Mesothelial cell of epicardium (in vitro differentiated cells): ENCODE measurements at regions not wholly inside any gene's neighbourhood (a gene's known extent, or its start where the extent isn't known, plus 50 kb on each side); places are given as distances from the start of the nearest gene placed in this dataset.

Source experiments
- DNase-seq, 2 experiments: peaks; one replicate each; pipeline ENCODE4 v3.0.0; 2021; ENCODE audit warnings: low spot score in 2 of 2; ENCODE audit not compliant: unreplicated experiment in 2 of 2
- H3K27ac Mint-ChIP-seq: 2 replicates; pipeline ENCODE4 v1.8.0; 2021; ENCODE audit warnings: mixed read lengths
- H3K27me3 Mint-ChIP-seq: 2 replicates; pipeline ENCODE4 v1.8.0; 2021; ENCODE audit warnings: low read depth, mixed read lengths
- H3K36me3 Mint-ChIP-seq: 2 replicates; pipeline ENCODE4 v1.8.0; 2021; ENCODE audit warnings: mixed read lengths
- H3K4me1 Mint-ChIP-seq: 2 replicates; pipeline ENCODE4 v1.8.0; 2021; ENCODE audit warnings: mixed read lengths
- H3K4me3 Mint-ChIP-seq: 2 replicates; pipeline ENCODE4 v1.8.0; 2021; ENCODE audit warnings: mild to moderate bottlenecking, moderate library complexity, mixed read lengths
- H3K9me3 Mint-ChIP-seq: 2 replicates; pipeline ENCODE4 v1.8.0; 2021; ENCODE audit warnings: mixed read lengths
- TF ChIP-seq, protein P1 (sequence below): fragments of 200-600 bp; sonication (generic); IDR thresholded peaks from one replicate; pipeline ENCODE4 v1.5.0; 2021; ENCODE audit warnings: antibody characterized with exemption; ENCODE audit not compliant: unreplicated experiment

GRCh38 chr12:116472193-116472592 lies 87.0 kb upstream of the MAP1LC3B2 start:
- Mint-ChIP-seq H3K27me3 (no peaks in the 10 kb centered on the region), H3K27ac (no peak overlapping the region), H3K4me1 (no peaks in the 10 kb centered on the region), H3K9me3 (peaks cover 26% of the 10 kb centered on the region), H3K4me3 (no peak overlapping the region), H3K36me3 (peaks cover 7% of the 10 kb centered on the region)
- TF ChIP-seq, protein P1, sequence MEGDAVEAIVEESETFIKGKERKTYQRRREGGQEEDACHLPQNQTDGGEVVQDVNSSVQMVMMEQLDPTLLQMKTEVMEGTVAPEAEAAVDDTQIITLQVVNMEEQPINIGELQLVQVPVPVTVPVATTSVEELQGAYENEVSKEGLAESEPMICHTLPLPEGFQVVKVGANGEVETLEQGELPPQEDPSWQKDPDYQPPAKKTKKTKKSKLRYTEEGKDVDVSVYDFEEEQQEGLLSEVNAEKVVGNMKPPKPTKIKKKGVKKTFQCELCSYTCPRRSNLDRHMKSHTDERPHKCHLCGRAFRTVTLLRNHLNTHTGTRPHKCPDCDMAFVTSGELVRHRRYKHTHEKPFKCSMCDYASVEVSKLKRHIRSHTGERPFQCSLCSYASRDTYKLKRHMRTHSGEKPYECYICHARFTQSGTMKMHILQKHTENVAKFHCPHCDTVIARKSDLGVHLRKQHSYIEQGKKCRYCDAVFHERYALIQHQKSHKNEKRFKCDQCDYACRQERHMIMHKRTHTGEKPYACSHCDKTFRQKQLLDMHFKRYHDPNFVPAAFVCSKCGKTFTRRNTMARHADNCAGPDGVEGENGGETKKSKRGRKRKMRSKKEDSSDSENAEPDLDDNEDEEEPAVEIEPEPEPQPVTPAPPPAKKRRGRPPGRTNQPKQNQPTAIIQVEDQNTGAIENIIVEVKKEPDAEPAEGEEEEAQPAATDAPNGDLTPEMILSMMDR, result no peak
- no peak for DNase-seq

GRCh38 chr12:116473416-116473815 lies 85.8 kb upstream of the MAP1LC3B2 start:
- no peak overlapping the region for H3K27ac Mint-ChIP-seq

DNA sequence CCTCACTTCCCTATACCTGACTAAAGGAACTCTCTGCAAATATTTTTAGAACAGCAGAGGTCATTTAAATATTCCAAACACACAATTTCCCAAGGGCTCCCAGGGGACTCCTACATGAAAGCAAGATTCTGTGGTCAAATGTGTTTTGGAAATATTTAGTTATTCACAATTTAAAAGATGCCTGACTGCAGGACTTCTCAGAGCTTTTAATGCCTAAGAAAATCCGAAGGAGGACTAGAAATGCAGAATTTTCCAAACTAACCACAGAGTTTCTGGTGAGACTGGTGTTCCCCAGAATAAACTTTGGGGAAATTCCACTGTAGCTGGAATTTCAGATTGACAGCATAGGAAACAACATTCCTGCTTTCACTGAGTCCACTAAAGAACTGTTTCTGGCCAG lies 84.8 kb upstream of the MAP1LC3B2 start:
- Mint-ChIP-seq H3K27me3 (no peaks in the 10 kb centered on the region), H3K9me3 (peaks cover 35% of the 10 kb centered on the region), H3K36me3 (peaks cover 9% of the 10 kb centered on the region), H3K27ac (no peak overlapping the region), H3K4me1 (no peaks in the 10 kb centered on the region), H3K4me3 (no peak overlapping the region)
- TF ChIP-seq, protein P1, result no peak
- DNase-seq, result no peak

More at GRCh38 chr12:116473416-116473815, 85.8 kb upstream of the MAP1LC3B2 start:
- Mint-ChIP-seq H3K27me3 (no peaks in the 10 kb centered on the region), H3K9me3 (peaks cover 29% of the 10 kb centered on the region), H3K4me3 (no peak overlapping the region), H3K36me3 (peaks cover 9% of the 10 kb centered on the region), H3K4me1 (no peaks in the 10 kb centered on the region)
- TF ChIP-seq, protein P1, result no peak
- no peak for DNase-seq

- no peaks in the 10 kb centered on the region for H3K27me3 Mint-ChIP-seq
- peaks cover 9% of the 10 kb centered on the region for H3K36me3 Mint-ChIP-seq
- no peak overlapping the region for H3K4me3 Mint-ChIP-seq
- H3K4me1 Mint-ChIP-seq, result no peaks in the 10 kb centered on the region
- no peak for DNase-seq
- no peak overlapping the region for H3K27ac Mint-ChIP-seq
- peaks cover 35% of the 10 kb centered on the region for H3K9me3 Mint-ChIP-seq
- TF ChIP-seq, protein P1, result no peak
Measured at GRCh38 chr12:116474899-116475298, 84.3 kb upstream of the MAP1LC3B2 start.

- Mint-ChIP-seq H3K36me3 (peaks cover 9% of the 10 kb centered on the region), H3K4me1 (no peaks in the 10 kb centered on the region), H3K27me3 (peaks cover 2% of the 10 kb centered on the region), H3K4me3 (no peak overlapping the region), H3K27ac (no peak overlapping the region), H3K9me3 (peaks cover 35% of the 10 kb centered on the region)
- DNase-seq, result no peak
- TF ChIP-seq, protein P1, result no peak
Measured at GRCh38 chr12:116476227-116476822, 82.9 kb upstream of the MAP1LC3B2 start.
